ENCODE measurements at regions not wholly inside any gene's neighbourhood (a gene's known extent, or its start where the extent isn't known, plus 50 kb on each side); places are given as distances from the start of the nearest gene placed in this dataset.
A peak's percentile ranks its signal among the peaks of the same experiment; 100 is the strongest.

DNA sequence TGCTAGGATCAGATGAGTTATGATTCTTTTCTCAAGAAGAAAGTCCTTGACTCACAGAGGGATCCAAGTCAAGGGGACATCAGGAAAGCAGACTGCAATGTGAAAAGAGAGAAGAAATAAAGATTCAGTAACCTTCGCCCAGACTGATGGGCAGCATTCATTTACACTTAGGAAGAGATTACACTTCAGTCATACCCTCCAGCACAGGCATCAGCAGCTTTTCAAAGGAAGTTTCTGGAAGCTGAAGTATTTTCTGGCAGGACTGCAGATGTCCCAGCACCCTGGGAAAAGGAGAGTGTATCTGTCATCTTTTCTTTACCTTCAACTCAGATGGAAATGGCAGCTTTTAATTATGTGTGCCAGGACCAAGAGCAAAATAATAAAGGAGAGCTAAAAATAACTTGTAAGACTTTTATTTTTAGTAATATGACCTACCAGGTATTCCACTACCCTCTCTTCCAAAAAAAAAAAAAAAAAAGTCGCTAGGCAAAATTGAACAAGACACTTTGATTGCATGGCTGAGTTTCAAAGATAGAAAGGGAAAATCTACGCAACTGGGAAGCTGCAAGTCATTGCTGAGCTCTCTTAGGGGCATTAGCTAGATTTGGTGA, 712.1 kb downstream of the EPM2A start:
- ATAC-seq (replicated peaks) (no peak), DNase-seq (no peak)
- Mint-ChIP-seq H3K27ac (no peak overlapping the region), H3K4me1 (no peaks in the 10 kb centered on the region), H3K27me3 (peaks cover 0 to 4% of the 10 kb centered on the region in 2 donors), H3K36me3 (no peaks in the 10 kb centered on the region), H3K9me3 (no peaks in the 10 kb centered on the region), H3K4me3 (no peak overlapping the region)

- Mint-ChIP-seq H3K27me3 (peaks cover 0 to 9% of the 10 kb centered on the region in 2 donors), H3K4me3 (no peak overlapping the region), H3K27ac (no peak overlapping the region)
Observed at GRCh38 chr6:145025488-145025887, 709.8 kb downstream of the EPM2A start.

DNA sequence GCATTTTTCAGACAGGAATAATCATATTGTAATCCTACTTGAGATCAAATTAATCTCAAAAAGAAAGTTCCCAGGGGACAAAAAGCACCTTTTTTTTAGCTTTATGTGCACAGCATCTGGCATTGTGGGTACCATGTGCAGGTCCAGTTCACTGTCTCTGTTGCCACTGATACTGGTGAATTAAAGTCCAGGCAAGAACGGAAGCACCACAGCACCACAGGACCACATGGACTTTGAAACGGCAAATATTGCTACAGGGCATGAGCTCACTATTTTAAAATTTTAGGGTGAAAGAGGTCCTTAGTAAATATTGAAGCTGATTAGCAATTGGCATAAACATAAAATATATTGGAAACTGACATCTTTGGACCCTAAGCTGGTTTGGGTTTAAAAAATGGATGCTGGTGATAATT, 709.0 kb downstream of the EPM2A start:
- no peak overlapping the region for H3K27ac Mint-ChIP-seq
- H3K9me3 Mint-ChIP-seq: no peaks in the 10 kb centered on the region
- DNase-seq (no peak), ATAC-seq (replicated peaks) (no peak)
- no peak overlapping the region for H3K4me3 Mint-ChIP-seq
- peaks cover 0 to 9% of the 10 kb centered on the region in 2 donors for H3K27me3 Mint-ChIP-seq
- no peaks in the 10 kb centered on the region for H3K4me1 Mint-ChIP-seq
- H3K36me3 Mint-ChIP-seq: no peaks in the 10 kb centered on the region

More at GRCh38 chr6:145025488-145025887, 709.8 kb downstream of the EPM2A start:
- no peak for DNase-seq
- Mint-ChIP-seq H3K9me3 (no peaks in the 10 kb centered on the region), H3K36me3 (no peaks in the 10 kb centered on the region), H3K4me1 (no peaks in the 10 kb centered on the region)
- no peak for ATAC-seq (replicated peaks)

DNA sequence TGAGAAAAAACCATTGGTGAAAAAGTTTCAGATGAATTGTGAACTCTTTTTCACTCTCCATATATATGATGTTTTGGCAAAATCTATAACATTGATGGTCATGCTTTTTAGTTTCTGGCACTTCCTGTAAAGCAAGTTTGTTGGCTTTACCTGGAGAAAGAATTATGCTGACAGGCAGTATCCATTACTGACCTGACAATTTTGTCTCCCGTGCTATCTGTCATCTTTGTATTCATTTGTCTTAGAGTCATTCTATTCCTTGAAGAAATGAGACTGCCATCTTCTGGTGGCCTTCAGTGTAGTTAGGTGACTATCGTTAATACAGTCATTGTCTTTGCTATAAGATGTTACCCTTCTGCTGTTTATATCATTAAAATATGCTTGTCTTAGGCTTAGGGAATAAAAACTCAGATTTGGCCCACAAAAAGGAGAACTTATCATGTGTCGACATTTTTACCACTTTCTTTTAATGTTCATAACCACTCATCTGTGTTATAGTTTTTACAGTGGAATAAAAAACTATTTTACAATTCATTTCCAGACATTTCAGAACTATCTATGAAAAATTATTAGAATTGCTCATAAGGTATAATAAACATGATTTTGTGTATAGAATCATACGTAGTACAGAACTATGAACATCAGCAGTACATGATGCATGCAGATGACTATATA, 707.0 kb downstream of the EPM2A start:
- Mint-ChIP-seq H3K9me3 (no peaks in the 10 kb centered on the region), H3K4me1 (no peaks in the 10 kb centered on the region), H3K36me3 (no peaks in the 10 kb centered on the region), H3K4me3 (no peak overlapping the region), H3K27ac (no peak overlapping the region), H3K27me3 (peaks cover 0 to 9% of the 10 kb centered on the region in 2 donors)
- DNase-seq: no peak
- peak; percentile 68 to 76 for ATAC-seq (replicated peaks)

GRCh38 chr6:145031001-145031400, 704.3 kb downstream of the EPM2A start:
- peaks cover 0 to 2% of the 10 kb centered on the region in 2 donors for H3K9me3 Mint-ChIP-seq
- ATAC-seq (replicated peaks) (no peak), DNase-seq (no peak)
- H3K4me1 Mint-ChIP-seq: no peaks in the 10 kb centered on the region
- H3K4me3 Mint-ChIP-seq: no peak overlapping the region
- peaks cover 7 to 14% of the 10 kb centered on the region in 2 donors for H3K27me3 Mint-ChIP-seq
- H3K27ac Mint-ChIP-seq: no peak overlapping the region
- no peaks in the 10 kb centered on the region for H3K36me3 Mint-ChIP-seq

- H3K27ac Mint-ChIP-seq: no peak overlapping the region
- H3K4me3 Mint-ChIP-seq: no peak overlapping the region
- no peaks in the 10 kb centered on the region for H3K4me1 Mint-ChIP-seq
- no peaks in the 10 kb centered on the region for H3K36me3 Mint-ChIP-seq
- DNase-seq (no peak), ATAC-seq (replicated peaks) (no peak)
- peaks cover 7 to 10% of the 10 kb centered on the region in 2 donors for H3K27me3 Mint-ChIP-seq
- peaks cover 0 to 2% of the 10 kb centered on the region in 2 donors for H3K9me3 Mint-ChIP-seq
Observed at GRCh38 chr6:145031962-145032361, 703.4 kb downstream of the EPM2A start.

DNA sequence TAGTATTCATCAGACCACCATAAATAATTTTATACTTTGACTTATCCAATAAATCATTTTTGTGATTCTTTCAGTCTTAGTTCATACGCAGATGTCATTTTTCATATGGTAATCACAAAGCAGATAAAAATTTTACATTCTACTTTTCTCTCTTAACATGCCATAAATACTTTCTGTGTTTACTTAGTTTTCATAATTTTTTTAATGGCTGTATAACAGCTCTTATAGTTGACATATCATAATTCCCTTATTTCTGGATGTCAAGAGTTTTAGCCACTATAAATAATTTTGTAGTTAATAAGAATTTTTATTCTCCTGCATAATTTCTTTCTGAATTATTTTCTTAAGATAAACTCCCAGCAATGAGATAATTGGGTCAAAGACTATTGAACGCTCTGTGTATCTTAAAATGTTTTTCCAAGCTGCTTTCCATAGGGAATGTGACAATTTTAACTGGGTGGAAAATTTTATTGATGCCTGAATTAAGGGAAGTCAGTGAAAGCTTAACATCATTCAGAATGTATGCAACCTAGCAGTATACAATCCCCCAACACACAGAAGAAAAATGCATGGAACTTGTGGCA, 702.7 kb downstream of the EPM2A start:
- no peak for DNase-seq
- no peaks in the 10 kb centered on the region for H3K4me1 Mint-ChIP-seq
- peaks cover 0 to 2% of the 10 kb centered on the region in 2 donors for H3K9me3 Mint-ChIP-seq
- no peaks in the 10 kb centered on the region for H3K36me3 Mint-ChIP-seq
- peaks cover 7 to 10% of the 10 kb centered on the region in 2 donors for H3K27me3 Mint-ChIP-seq
- ATAC-seq (replicated peaks): no peak
- no peak overlapping the region for H3K27ac Mint-ChIP-seq
- H3K4me3 Mint-ChIP-seq: no peak overlapping the region

DNA sequence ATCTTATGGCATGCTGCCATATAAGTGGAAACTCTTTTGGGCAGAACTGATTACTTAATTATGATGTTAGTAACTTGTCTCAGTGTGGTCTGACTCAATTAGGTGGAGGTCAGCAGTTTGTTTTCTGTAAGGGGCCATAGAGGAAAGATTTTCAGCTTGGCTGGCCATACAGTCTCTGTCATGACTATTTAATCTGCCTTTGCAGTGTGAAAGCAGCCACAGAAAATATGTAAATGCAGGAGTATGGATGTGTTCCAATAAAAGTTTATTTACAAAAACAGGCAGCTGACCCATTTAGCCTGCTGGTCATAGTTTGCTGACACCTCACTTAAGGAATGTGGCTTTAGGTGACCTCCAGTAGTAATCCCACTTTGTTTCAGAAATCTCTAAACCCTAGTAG, 700.7 kb downstream of the EPM2A start:
- DNase-seq (no peak), ATAC-seq (replicated peaks) (no peak)
- Mint-ChIP-seq H3K9me3 (peaks cover 0 to 2% of the 10 kb centered on the region in 2 donors), H3K36me3 (no peaks in the 10 kb centered on the region), H3K27ac (no peak overlapping the region), H3K27me3 (peaks cover 5 to 7% of the 10 kb centered on the region in 2 donors), H3K4me1 (no peaks in the 10 kb centered on the region), H3K4me3 (no peak overlapping the region)

- peaks cover 5 to 7% of the 10 kb centered on the region in 2 donors for H3K27me3 Mint-ChIP-seq
- no peak overlapping the region for H3K4me3 Mint-ChIP-seq
- H3K9me3 Mint-ChIP-seq: peaks cover 0 to 2% of the 10 kb centered on the region in 2 donors
- H3K4me1 Mint-ChIP-seq: no peaks in the 10 kb centered on the region
- DNase-seq (no peak), ATAC-seq (replicated peaks) (no peak)
- H3K36me3 Mint-ChIP-seq: no peaks in the 10 kb centered on the region
- H3K27ac Mint-ChIP-seq: no peak overlapping the region
Observed at GRCh38 chr6:145036236-145036635, 699.1 kb downstream of the EPM2A start.

DNA sequence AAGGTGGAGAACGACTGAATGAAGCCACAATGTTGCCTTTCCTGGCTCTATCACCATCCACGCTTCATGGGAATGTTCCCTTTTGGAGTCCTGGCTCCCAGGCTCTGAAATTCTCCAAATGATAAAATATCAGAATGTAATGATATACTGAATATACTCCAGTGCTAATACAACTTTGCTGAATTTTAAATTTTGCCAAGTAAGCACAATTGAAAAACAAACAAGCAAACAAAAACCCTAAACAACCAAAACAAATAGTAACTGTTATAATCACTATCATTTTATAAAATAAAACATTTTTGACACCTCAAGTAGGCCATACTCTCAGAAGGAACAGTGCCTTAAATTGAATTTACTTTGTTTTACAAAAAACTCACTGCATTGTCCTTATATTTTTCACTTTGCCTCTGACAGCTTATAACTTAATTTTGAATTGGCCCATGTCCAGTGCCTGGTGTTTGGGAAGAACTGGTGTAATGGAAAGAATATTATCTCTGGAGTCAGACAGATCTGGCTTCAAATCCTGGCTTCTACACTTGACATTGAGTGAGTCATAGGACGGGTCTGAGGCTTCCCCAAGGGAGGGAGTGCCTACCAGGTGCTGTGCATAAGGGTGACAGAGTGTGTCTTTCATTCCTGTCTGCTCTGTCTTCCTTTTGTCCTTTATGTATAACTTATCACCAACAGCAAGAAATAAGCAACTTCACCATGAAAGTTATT, 698.3 kb downstream of the EPM2A start:
- Mint-ChIP-seq H3K4me1 (no peaks in the 10 kb centered on the region), H3K9me3 (peaks cover 2 to 3% of the 10 kb centered on the region in 2 donors), H3K27ac (no peak overlapping the region), H3K27me3 (peaks cover 5 to 7% of the 10 kb centered on the region in 2 donors), H3K4me3 (no peak overlapping the region), H3K36me3 (peaks cover 0 to 3% of the 10 kb centered on the region in 2 donors)
- ATAC-seq (replicated peaks): no peak
- DNase-seq: no peak

GRCh38 chr6:145042559-145042958, 692.8 kb downstream of the EPM2A start:
- Mint-ChIP-seq H3K4me3 (no peak overlapping the region), H3K36me3 (peaks cover 0 to 3% of the 10 kb centered on the region in 2 donors), H3K27me3 (peaks cover 0 to 5% of the 10 kb centered on the region in 2 donors), H3K27ac (no peak overlapping the region), H3K4me1 (no peaks in the 10 kb centered on the region), H3K9me3 (peaks cover 0 to 10% of the 10 kb centered on the region in 2 donors)
- ATAC-seq (replicated peaks) (no peak), DNase-seq (no peak)

DNA sequence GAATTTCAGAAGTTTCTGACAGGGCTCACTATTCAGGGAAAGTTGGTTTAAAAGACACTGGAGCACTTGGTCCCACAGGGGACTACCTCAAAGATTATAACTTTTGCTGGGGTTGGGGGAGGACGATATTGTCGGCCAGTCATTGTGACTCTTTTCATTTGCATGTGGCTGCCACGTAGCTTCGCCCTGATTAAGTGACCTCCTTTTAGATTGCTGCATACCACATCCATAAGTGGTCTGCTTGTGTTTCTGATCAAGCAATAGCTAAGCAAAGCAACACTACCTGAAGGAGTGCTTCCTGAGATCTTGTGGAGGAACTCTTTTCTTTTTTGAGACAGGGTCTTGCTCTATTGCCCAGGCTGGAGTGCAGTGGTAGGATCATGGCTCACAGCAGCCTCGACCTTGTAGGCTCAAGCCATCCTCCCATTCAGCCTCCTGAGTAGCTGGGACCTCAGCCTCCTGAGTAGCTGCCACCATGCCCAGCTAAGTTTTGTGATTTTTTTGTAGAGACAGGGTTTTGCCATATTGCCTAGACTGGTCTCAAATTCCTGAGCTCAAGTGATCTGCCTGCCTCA, 691.3 kb downstream of the EPM2A start:
- Mint-ChIP-seq H3K27ac (no peak overlapping the region), H3K4me3 (no peak overlapping the region), H3K36me3 (peaks cover 0 to 3% of the 10 kb centered on the region in 2 donors), H3K9me3 (peaks cover 0 to 10% of the 10 kb centered on the region in 2 donors), H3K27me3 (peaks cover 0 to 5% of the 10 kb centered on the region in 2 donors), H3K4me1 (no peaks in the 10 kb centered on the region)
- no peak for ATAC-seq (replicated peaks)
- DNase-seq: no peak

DNA sequence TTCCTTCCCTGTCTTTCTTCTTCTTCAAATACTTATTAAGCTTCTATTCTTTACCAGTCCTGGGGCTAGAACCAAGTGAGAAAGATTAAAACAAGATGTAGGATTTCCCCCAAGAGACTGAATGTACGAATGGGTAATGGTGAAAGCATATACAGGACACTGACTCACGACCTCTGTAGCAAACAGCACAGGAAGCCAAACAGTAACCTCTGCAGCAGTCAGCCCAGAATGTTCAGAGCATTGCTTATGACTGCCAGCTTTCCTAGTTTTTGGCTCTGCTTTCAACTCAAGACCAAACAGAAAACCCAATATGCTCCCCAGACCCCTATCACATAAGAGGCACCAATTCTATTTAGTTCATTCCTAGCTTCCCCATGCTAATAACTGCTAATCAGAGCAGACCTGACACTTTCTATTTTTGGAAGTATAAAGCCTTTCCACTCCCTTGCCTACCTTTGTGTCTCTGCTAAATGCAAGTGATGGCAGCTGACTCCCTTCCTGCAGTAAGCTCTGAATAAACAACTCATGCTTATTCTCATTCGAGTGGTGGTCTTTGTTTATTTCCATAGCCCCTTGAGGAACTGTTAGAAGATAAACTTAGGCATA, 690.6 kb downstream of the EPM2A start:
- peaks cover 0 to 10% of the 10 kb centered on the region in 2 donors for H3K9me3 Mint-ChIP-seq
- DNase-seq (no peak), ATAC-seq (replicated peaks) (no peak)
- H3K4me1 Mint-ChIP-seq: no peaks in the 10 kb centered on the region
- H3K27me3 Mint-ChIP-seq: peaks cover 0 to 5% of the 10 kb centered on the region in 2 donors
- no peak overlapping the region for H3K27ac Mint-ChIP-seq
- no peak overlapping the region for H3K4me3 Mint-ChIP-seq
- peaks cover 0 to 3% of the 10 kb centered on the region in 2 donors for H3K36me3 Mint-ChIP-seq

DNA sequence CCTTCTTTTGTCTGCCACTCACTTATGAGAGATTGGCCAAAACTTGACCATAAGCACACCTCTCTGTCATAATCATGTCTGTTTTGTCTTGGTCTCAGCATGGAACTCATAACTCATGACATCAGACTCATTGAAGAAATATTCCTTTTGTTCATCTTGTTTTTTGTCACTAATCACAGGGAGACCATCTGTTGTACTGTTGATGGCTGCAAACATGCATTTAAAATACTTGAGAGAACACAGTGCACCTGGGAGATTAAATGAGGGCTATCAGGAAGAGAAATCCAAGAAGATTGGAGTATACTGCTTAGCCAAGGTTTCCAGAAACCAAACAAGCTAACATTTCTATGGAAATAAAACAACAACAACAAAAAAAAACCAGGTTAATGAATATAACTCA, 689.7 kb downstream of the EPM2A start:
- ATAC-seq (replicated peaks): no peak
- H3K9me3 Mint-ChIP-seq: peaks cover 0 to 10% of the 10 kb centered on the region in 2 donors
- no peak overlapping the region for H3K4me3 Mint-ChIP-seq
- no peak for DNase-seq
- H3K27me3 Mint-ChIP-seq: peaks cover 0 to 5% of the 10 kb centered on the region in 2 donors
- no peaks in the 10 kb centered on the region for H3K4me1 Mint-ChIP-seq
- peaks cover 0 to 3% of the 10 kb centered on the region in 2 donors for H3K36me3 Mint-ChIP-seq
- H3K27ac Mint-ChIP-seq: no peak overlapping the region
